H1 (cell line): ENCODE measurements at regions not wholly inside any gene's neighbourhood (a gene's known extent, or its start where the extent isn't known, plus 50 kb on each side); places are given as distances from the start of the nearest gene placed in this dataset.

Experiments
- CTCF ChIA-PET: fragments of 300-600 bp; sonication (Branson Sonifier 250); formaldehyde crosslinking; loops from one replicate; lab custom pipeline; 2021; ENCODE audit not compliant: partially characterized antibody; lab: Charles Lee
- POLR2A ChIA-PET: fragments of 300-600 bp; sonication (Branson Sonifier 250); formaldehyde crosslinking; loops from one replicate; lab custom pipeline; 2021; ENCODE audit warnings: inconsistent platforms; ENCODE audit not compliant: partially characterized antibody; lab: Charles Lee
- DNase-seq, 2 experiments: peaks; one replicate each; pipeline versions ENCODE4 v3.0.0 to v3.0.0-alpha.2; 2010 to 2022; ENCODE audit warnings: low spot score in 2 of 2, low read depth in 1 of 2, mixed read lengths in 1 of 2
- FAIRE-seq: peaks from 2 replicates; lab custom pipeline; 2011; peaks lifted over from hg19 to GRCh38; lab: Jason Lieb, UNC
- H2AFZ ChIP-seq: 2 replicates; pipeline ENCODE4 v1.8.1; 2012; ENCODE audit warnings: low read length, inconsistent platforms
- H2AK5ac ChIP-seq: 2 replicates; pipeline ENCODE4 v1.6.1; 2013; ENCODE audit warnings: low read depth, low read length
- H2BK120ac ChIP-seq: replicated peaks from 2 replicates; pipeline ENCODE3; 2013; ENCODE audit warnings: low read depth, low read length, inconsistent platforms
- H2BK12ac ChIP-seq: 2 replicates; pipeline ENCODE4 v1.6.1; 2013; ENCODE audit warnings: low read depth, low read length
- H2BK15ac ChIP-seq: 2 replicates; pipeline ENCODE4 v1.6.1; 2013; ENCODE audit warnings: low read length
- H2BK20ac ChIP-seq: 2 replicates; pipeline ENCODE4 v1.6.1; 2013; ENCODE audit warnings: low read length
- H2BK5ac ChIP-seq: 2 replicates; pipeline ENCODE4 v1.6.1; 2013; ENCODE audit warnings: low read depth, low read length
- H3K14ac ChIP-seq: 2 replicates; pipeline ENCODE4 v1.6.1; 2013; ENCODE audit warnings: inconsistent platforms; ENCODE audit not compliant: insufficient read length
- H3K18ac ChIP-seq: 2 replicates; pipeline ENCODE4 v1.6.1; 2013; ENCODE audit warnings: low read length; ENCODE audit errors: extremely low read depth
- H3K23ac ChIP-seq: 2 replicates; pipeline ENCODE4 v1.6.1; 2013; ENCODE audit warnings: inconsistent platforms; ENCODE audit not compliant: insufficient read length
- H3K23me2 ChIP-seq: 2 replicates; pipeline ENCODE4 v1.6.1; 2013; ENCODE audit warnings: low read depth, low read length
- H3K27ac ChIP-seq: 2 replicates; pipeline ENCODE4 v1.6.1; 2011; ENCODE audit warnings: low read depth, low read length, inconsistent platforms
- H3K27me3 ChIP-seq, 4 experiments: replicated peaks in 1 of 4; 1 replicate in 1 of 4; 2 replicates in 3 of 4; pipeline versions ENCODE4 v1.6.1 to v1.8.1; 2011 to 2013; ENCODE audit warnings: low read length in 3 of 4, mild to moderate bottlenecking in 3 of 4, inconsistent platforms in 2 of 4, mixed read lengths in 2 of 4, moderate library complexity in 1 of 4; ENCODE audit not compliant: control insufficient read depth in 3 of 4, insufficient read depth in 3 of 4; ENCODE audit errors: extremely low read depth in 1 of 4
- H3K36me3 ChIP-seq, 4 experiments: 2 replicates each; pipeline versions ENCODE4 v1.6.1 to v1.8.1; 2011 to 2013; ENCODE audit warnings: mild to moderate bottlenecking in 4 of 4, low read length in 3 of 4, moderate library complexity in 2 of 4, control low read depth in 1 of 4, inconsistent platforms in 1 of 4; ENCODE audit not compliant: insufficient read depth in 4 of 4, control insufficient read depth in 2 of 4
- H3K4ac ChIP-seq: replicated peaks from 2 replicates; pipeline ENCODE3; 2013; ENCODE audit warnings: low read length, low read depth, mixed read lengths, inconsistent platforms; ENCODE audit not compliant: insufficient read length
- H3K4me1 ChIP-seq, 4 experiments: replicated peaks in 1 of 4; 1 replicate in 1 of 4; 2 replicates in 3 of 4; pipeline versions ENCODE4 v1.6.1 to v1.8.1; 2011 to 2013; ENCODE audit warnings: low read length in 3 of 4, inconsistent platforms in 2 of 4, mixed read lengths in 1 of 4; ENCODE audit not compliant: insufficient read depth in 4 of 4, control insufficient read depth in 3 of 4
- H3K4me2 ChIP-seq, 2 experiments: 2 replicates each; pipeline versions ENCODE4 v1.6.1 to v1.8.1; 2011 to 2013; ENCODE audit warnings: low read depth in 2 of 2, low read length in 2 of 2, control low read depth in 1 of 2, inconsistent platforms in 1 of 2, mild to moderate bottlenecking in 1 of 2; ENCODE audit not compliant: insufficient read depth in 1 of 2
- H3K4me3 ChIP-seq, 4 experiments: fragments of 200-600, 300-600 bp in 1 of 4; sonication (generic), shearing (Covaris generic), sonication (Bioruptor Twin) in 1 of 4; 2 replicates each; pipeline versions ENCODE4 v1.5.1 to v1.8.1; 2011 to 2016; ENCODE audit warnings: low read length in 4 of 4, low read depth in 3 of 4, control low read depth in 2 of 4, inconsistent platforms in 2 of 4, mild to moderate bottlenecking in 2 of 4, mixed read lengths in 1 of 4, moderate library complexity in 1 of 4; ENCODE audit not compliant: insufficient read depth in 2 of 4; ENCODE audit errors: extremely low read depth in 1 of 4
- H3K56ac ChIP-seq: replicated peaks from 2 replicates; pipeline ENCODE3; 2013; ENCODE audit warnings: low read depth, mild to moderate bottlenecking, mixed read lengths, low read length, inconsistent platforms; ENCODE audit not compliant: insufficient read length
- H3K79me1 ChIP-seq: 2 replicates; pipeline ENCODE4 v1.6.1; 2013; ENCODE audit warnings: low read depth, low read length, control low read depth
- H3K79me2 ChIP-seq, 2 experiments: 2 replicates each; pipeline versions ENCODE4 v1.6.1 to v1.8.1; 2012 to 2013; ENCODE audit warnings: low read length in 2 of 2, mild to moderate bottlenecking in 2 of 2, inconsistent platforms in 1 of 2; ENCODE audit not compliant: insufficient read depth in 2 of 2, control insufficient read depth in 1 of 2
- H3K9ac ChIP-seq, 4 experiments: replicated peaks in 1 of 4; 1 replicate in 1 of 4; 2 replicates in 3 of 4; pipeline versions ENCODE4 v1.6.1 to v1.8.1; 2011 to 2013; ENCODE audit warnings: low read depth in 3 of 4, low read length in 3 of 4, control low read depth in 2 of 4, mild to moderate bottlenecking in 2 of 4, moderate library complexity in 2 of 4, inconsistent platforms in 1 of 4; ENCODE audit errors: extremely low read depth in 1 of 4
- H3K9me3 ChIP-seq, 2 experiments: 2 replicates each; pipeline versions ENCODE4 v1.6.1 to v1.8.1; 2012 to 2013; ENCODE audit warnings: mild to moderate bottlenecking in 2 of 2, moderate library complexity in 2 of 2, control low read depth in 1 of 2, inconsistent platforms in 1 of 2, low read depth in 1 of 2, low read length in 1 of 2, mixed read lengths in 1 of 2; ENCODE audit not compliant: insufficient read depth in 2 of 2
- H4K20me1 ChIP-seq, 2 experiments: replicated peaks in 1 of 2; 2 replicates each; pipeline versions ENCODE3 to v1.8.1; 2011 to 2013; ENCODE audit warnings: inconsistent platforms in 2 of 2, low read length in 2 of 2, mild to moderate bottlenecking in 1 of 2; ENCODE audit not compliant: insufficient read depth in 2 of 2, control insufficient read depth in 1 of 2
- H4K5ac ChIP-seq: 2 replicates; pipeline ENCODE4 v1.6.1; 2013; ENCODE audit warnings: low read length, low read depth, mixed read lengths, inconsistent platforms; ENCODE audit not compliant: insufficient read length
- H4K8ac ChIP-seq: 2 replicates; pipeline ENCODE4 v1.8.0; 2013; ENCODE audit warnings: mild to moderate bottlenecking, moderate library complexity, low read length, inconsistent platforms; ENCODE audit not compliant: insufficient read depth; ENCODE audit errors: extremely low read depth
- H4K91ac ChIP-seq: replicated peaks from 2 replicates; pipeline ENCODE3; 2013; ENCODE audit warnings: low read length, mixed read lengths, inconsistent platforms; ENCODE audit not compliant: insufficient read length
- CHD7 ChIP-seq: fragments of 300-600 bp; sonication (generic); IDR thresholded peaks from 2 replicates; pipeline ENCODE4 v1.7.1; 2012; ENCODE audit warnings: low read length, moderate library complexity, mild to moderate bottlenecking, inconsistent platforms; ENCODE audit not compliant: insufficient replicate concordance
- WGBS, 2 experiments: shearing (Covaris generic) in 1 of 2; methylation state at CpG; one replicate each; pipeline versions ENCODE4 v1.1.6 to v1.1.7; 2013 to 2015; ENCODE audit warnings: low lambda C conversion rate in 2 of 2, mixed read lengths in 2 of 2, inconsistent platforms in 1 of 2, low coverage in 1 of 2, missing lambda C conversion rate in 1 of 2; ENCODE audit not compliant: insufficient replicate concordance in 2 of 2, insufficient coverage in 1 of 2, insufficient read length in 1 of 2; ENCODE audit errors: extremely low coverage in 1 of 2, missing lambda C conversion rate in 1 of 2; 5-methylcytosine and 5-hydroxymethylcytosine counted together

DNA sequence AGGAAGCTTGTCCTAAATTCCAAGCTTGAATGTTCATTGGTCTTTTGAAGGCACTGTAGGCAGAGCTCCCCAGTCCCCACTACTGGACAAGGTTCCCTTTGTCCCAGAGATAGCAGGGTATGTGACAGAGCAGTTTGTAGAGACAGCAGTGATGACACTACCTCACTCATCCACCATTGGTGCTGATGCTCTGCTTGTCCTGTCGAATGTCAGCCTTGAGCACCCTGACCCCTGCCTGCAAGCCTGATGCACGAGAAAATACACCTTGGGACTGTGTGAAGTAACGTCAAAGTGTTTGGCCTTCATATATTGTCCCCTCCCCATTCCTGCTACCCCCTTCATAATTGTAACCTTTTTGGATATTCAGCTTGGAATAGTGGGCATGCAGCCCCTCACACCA lies 188.9 kb upstream of the EOLA2 start:
- H3K23ac ChIP-seq: no peak overlapping the region
- H2BK12ac ChIP-seq: no peak overlapping the region
- no peak for DNase-seq
- 87% methylated on average over 2 of the region's 3 CpGs; no CpG with 5 or more reads in 1 of the 2 experiments for WGBS, 2 experiments
- ChIA-PET POLR2A (no interaction called here), CTCF (no interaction called here)
- no peaks in the 10 kb centered on the region for H3K79me1 ChIP-seq
- H3K27ac ChIP-seq: no peak overlapping the region
- no peak overlapping the region for H2BK5ac ChIP-seq
- H3K14ac ChIP-seq: no peak overlapping the region
- H2BK20ac ChIP-seq: no peak overlapping the region
- no peaks in the 10 kb centered on the region for H3K23me2 ChIP-seq
- H3K9me3 ChIP-seq: no peaks in the 10 kb centered on the region
- no peak overlapping the region for H3K4ac ChIP-seq
- H4K5ac ChIP-seq: no peak overlapping the region
- no peaks in the 10 kb centered on the region for H4K20me1 ChIP-seq
- no peak overlapping the region for H2BK120ac ChIP-seq
- no peak overlapping the region for H4K91ac ChIP-seq
- H3K27me3 ChIP-seq: no peaks in the 10 kb centered on the region
- H3K56ac ChIP-seq: no peak overlapping the region
- no peak overlapping the region for H2BK15ac ChIP-seq
- H4K8ac ChIP-seq: no peak overlapping the region
- H3K4me3 ChIP-seq: no peak overlapping the region
- FAIRE-seq: no peak
- H2AFZ ChIP-seq: no peak overlapping the region
- H3K18ac ChIP-seq: no peak overlapping the region
- no peaks in the 10 kb centered on the region for H3K79me2 ChIP-seq
- no peak overlapping the region for H3K9ac ChIP-seq
- no peaks in the 10 kb centered on the region for H3K36me3 ChIP-seq
- no peak overlapping the region for H3K4me2 ChIP-seq
- no peak overlapping the region for H2AK5ac ChIP-seq
- H3K4me1 ChIP-seq: no peaks in the 10 kb centered on the region
- TF ChIP-seq CHD7: no peak
